B cell (primary cell): ENCODE measurements at regions not wholly inside any gene's neighbourhood (a gene's known extent, or its start where the extent isn't known, plus 50 kb on each side); places are given as distances from the start of the nearest gene placed in this dataset.

Experiments used
- ATAC-seq: fragments of 200-7000 bp; cut with Tn5 transposase; one replicate; pipeline ENCODE4 v1.10.0; 2021; ENCODE audit warnings: low read depth, mild to moderate bottlenecking, moderate number of reproducible peaks, moderate library complexity
- CTCF ChIA-PET: fragments of 350-600 bp; sonication (Branson Sonifier 250); formaldehyde crosslinking; loops from one replicate; lab custom pipeline; 2021; ENCODE audit warnings: antibody characterized with exemption, inconsistent platforms; lab: Charles Lee
- POLR2A ChIA-PET: fragments of 350-600 bp; sonication (Branson Sonifier 250); formaldehyde crosslinking; loops from one replicate; lab custom pipeline; 2021; ENCODE audit warnings: antibody characterized with exemption; lab: Charles Lee
- DNase-seq: peaks from one replicate; pipeline ENCODE4 v3.0.0; 2013
- H2AFZ ChIP-seq: 2 replicates; pipeline ENCODE4 v1.6.1; 2012; ENCODE audit warnings: mild to moderate bottlenecking, low read depth, low read length; ENCODE audit not compliant: insufficient read depth, poor library complexity, severe bottlenecking
- H3K27ac ChIP-seq, 2 donors: 1 replicate in 1 of 2; 2 replicates in 1 of 2; pipeline ENCODE4 v1.5.1; 2012 to 2013; ENCODE audit warnings: low read length in 2 of 2, mild to moderate bottlenecking in 2 of 2, moderate library complexity in 1 of 2
- H3K27me3 ChIP-seq, 4 experiments: fragments of 200-600 bp in 1 of 4; sonication (generic) in 1 of 4; replicated peaks in 1 of 4; 1 replicate in 2 of 4; 2 replicates in 2 of 4; pipeline versions ENCODE4 v1.6.1 to v1.7.0; 2013 to 2016; ENCODE audit warnings: low read length in 3 of 4, mild to moderate bottlenecking in 2 of 4, mixed read lengths in 1 of 4, moderate library complexity in 1 of 4; ENCODE audit not compliant: insufficient read depth in 4 of 4, control insufficient read depth in 3 of 4; ENCODE audit errors: control extremely low read depth in 1 of 4
- H3K36me3 ChIP-seq, 2 experiments: replicated peaks in 1 of 2; 1 replicate in 1 of 2; 2 replicates in 1 of 2; pipeline versions ENCODE4 v1.6.1 to v1.7.1; 2013; ENCODE audit warnings: low read length in 1 of 2; ENCODE audit not compliant: insufficient read depth in 2 of 2, control insufficient read depth in 1 of 2; ENCODE audit errors: control extremely low read depth in 1 of 2, extremely low read depth in 1 of 2
- H3K4me1 ChIP-seq, 2 donors: fragments of 200-600 bp in 1 of 2; sonication (generic) in 1 of 2; 1 replicate in 1 of 2; 2 replicates in 1 of 2; pipeline versions ENCODE4 v1.5.1 to v1.6.1; 2013 to 2017; ENCODE audit warnings: low read length in 2 of 2; ENCODE audit not compliant: control insufficient read depth in 2 of 2, insufficient read depth in 2 of 2
- H3K4me2 ChIP-seq: replicated peaks from 2 replicates; pipeline ENCODE3; 2012; ENCODE audit warnings: mild to moderate bottlenecking, low read depth, low read length; ENCODE audit not compliant: poor library complexity, severe bottlenecking
- H3K4me3 ChIP-seq, 5 experiments: fragments of 200-600 bp in 1 of 5; sonication (generic) in 1 of 5; 1 replicate in 3 of 5; 2 replicates in 2 of 5; pipeline versions ENCODE4 v1.5.1 to v1.7.0; 2011 to 2016; ENCODE audit warnings: low read length in 4 of 5, mild to moderate bottlenecking in 4 of 5, low read depth in 2 of 5, control low read depth in 1 of 5, moderate library complexity in 1 of 5; ENCODE audit not compliant: insufficient read depth in 1 of 5; ENCODE audit errors: control extremely low read depth in 1 of 5, extremely low read depth in 1 of 5
- H3K79me2 ChIP-seq: fragments of 200-600 bp; sonication (generic); one replicate; pipeline ENCODE4 v1.6.0; 2016; ENCODE audit warnings: low read length; ENCODE audit not compliant: control insufficient read depth, insufficient read depth
- H3K9ac ChIP-seq: fragments of 200-600 bp; sonication (generic); 2 replicates; pipeline ENCODE4 v1.6.1; 2017; ENCODE audit warnings: mild to moderate bottlenecking, low read length, moderate library complexity
- H3K9me3 ChIP-seq, 3 donors: one replicate each; pipeline versions ENCODE4 v1.6.1 to v1.7.1; 2013; ENCODE audit warnings: low read length in 2 of 3; ENCODE audit not compliant: control insufficient read depth in 2 of 3, insufficient read depth in 1 of 3; ENCODE audit errors: control extremely low read depth in 1 of 3
- H4K20me1 ChIP-seq: 2 replicates; pipeline ENCODE4 v1.6.0; 2012; ENCODE audit warnings: mild to moderate bottlenecking, low read length; ENCODE audit not compliant: insufficient read depth, control insufficient read depth, poor library complexity, severe bottlenecking
- H3K27ac Mint-ChIP-seq: one replicate; pipeline ENCODE4 v1.8.0; 2021; ENCODE audit warnings: mixed read lengths
- H3K27me3 Mint-ChIP-seq: one replicate; pipeline ENCODE4 v1.8.0; 2021; ENCODE audit warnings: mixed read lengths
- H3K4me1 Mint-ChIP-seq: one replicate; pipeline ENCODE4 v1.8.0; 2021; ENCODE audit warnings: mixed read lengths
- H3K4me3 Mint-ChIP-seq: one replicate; pipeline ENCODE4 v1.8.0; 2021; ENCODE audit warnings: mixed read lengths
- H3K9me3 Mint-ChIP-seq: one replicate; pipeline ENCODE4 v1.8.0; 2022; ENCODE audit warnings: mixed read lengths; ENCODE audit not compliant: insufficient read depth
- EZH2 ChIP-seq: IDR thresholded peaks from 2 replicates; pipeline ENCODE4 v1.6.1; 2012; ENCODE audit warnings: borderline replicate concordance, low read depth, mild to moderate bottlenecking, moderate library complexity, low read length; ENCODE audit not compliant: insufficient read depth, poor library complexity, severe bottlenecking
- WGBS: methylation state at CpG from one replicate; pipeline ENCODE4 v1.1.5; 2013; ENCODE audit warnings: missing lambda C conversion rate; ENCODE audit not compliant: insufficient coverage; 5-methylcytosine and 5-hydroxymethylcytosine counted together
- intact Hi-C: fragments of 100-400 bp; cut with micrococcal nuclease; formaldehyde crosslinking; loops from one replicate; pipeline ENCODE4 v1.10.0; 2022
- TF ChIP-seq, protein P1 (sequence below): fragments of 200-600 bp; IDR thresholded peaks from one replicate; pipeline ENCODE4 v1.8.0; 2022; ENCODE audit warnings: antibody characterized with exemption, mild to moderate bottlenecking

DNA sequence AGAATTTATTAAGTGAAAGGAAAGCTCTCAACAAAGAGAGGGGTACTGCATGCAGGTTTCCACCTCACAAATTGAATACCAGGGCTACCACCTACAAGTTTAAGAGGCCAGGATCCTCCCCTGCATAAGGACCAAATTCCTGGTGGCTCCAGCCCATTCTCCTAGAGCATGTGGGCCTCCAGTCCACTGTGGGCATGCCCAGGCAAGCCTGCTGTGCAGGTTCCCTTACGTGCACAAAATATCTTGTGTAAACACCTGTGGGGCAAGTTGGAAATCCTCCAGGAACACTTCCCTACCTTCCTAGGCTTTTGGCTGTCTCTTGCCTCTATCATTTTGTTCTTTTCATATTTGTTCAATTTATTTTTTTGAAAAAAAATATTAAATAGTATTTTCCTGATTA lies 724.3 kb downstream of the ARAP2 start:
- no peak overlapping the region for H2AFZ ChIP-seq
- H3K4me3 Mint-ChIP-seq = no peak overlapping the region
- H3K9ac ChIP-seq = no peak overlapping the region
- TF ChIP-seq, protein P1, sequence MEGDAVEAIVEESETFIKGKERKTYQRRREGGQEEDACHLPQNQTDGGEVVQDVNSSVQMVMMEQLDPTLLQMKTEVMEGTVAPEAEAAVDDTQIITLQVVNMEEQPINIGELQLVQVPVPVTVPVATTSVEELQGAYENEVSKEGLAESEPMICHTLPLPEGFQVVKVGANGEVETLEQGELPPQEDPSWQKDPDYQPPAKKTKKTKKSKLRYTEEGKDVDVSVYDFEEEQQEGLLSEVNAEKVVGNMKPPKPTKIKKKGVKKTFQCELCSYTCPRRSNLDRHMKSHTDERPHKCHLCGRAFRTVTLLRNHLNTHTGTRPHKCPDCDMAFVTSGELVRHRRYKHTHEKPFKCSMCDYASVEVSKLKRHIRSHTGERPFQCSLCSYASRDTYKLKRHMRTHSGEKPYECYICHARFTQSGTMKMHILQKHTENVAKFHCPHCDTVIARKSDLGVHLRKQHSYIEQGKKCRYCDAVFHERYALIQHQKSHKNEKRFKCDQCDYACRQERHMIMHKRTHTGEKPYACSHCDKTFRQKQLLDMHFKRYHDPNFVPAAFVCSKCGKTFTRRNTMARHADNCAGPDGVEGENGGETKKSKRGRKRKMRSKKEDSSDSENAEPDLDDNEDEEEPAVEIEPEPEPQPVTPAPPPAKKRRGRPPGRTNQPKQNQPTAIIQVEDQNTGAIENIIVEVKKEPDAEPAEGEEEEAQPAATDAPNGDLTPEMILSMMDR = no peak
- TF ChIP-seq EZH2 = no peak
- H3K4me1 Mint-ChIP-seq = no peaks in the 10 kb centered on the region
- H3K27me3 Mint-ChIP-seq = no peaks in the 10 kb centered on the region
- H3K36me3 ChIP-seq = no peaks in the 10 kb centered on the region
- ATAC-seq (no peak), DNase-seq (no peak)
- intact Hi-C loops = no loop called here
- WGBS = 100% methylated on average over 1 of the region's 1 CpG
- H3K4me2 ChIP-seq = no peak overlapping the region
- H3K4me1 ChIP-seq = no peaks in the 10 kb centered on the region
- H3K9me3 ChIP-seq = peaks cover 0 to under 1% (median 0%) of the 10 kb centered on the region in 3 donors
- ChIA-PET POLR2A (no interaction called here), CTCF (no interaction called here)
- no peak overlapping the region for H3K27ac ChIP-seq
- no peaks in the 10 kb centered on the region for H3K27me3 ChIP-seq
- H3K4me3 ChIP-seq = no peak overlapping the region
- H4K20me1 ChIP-seq = no peaks in the 10 kb centered on the region
- H3K9me3 Mint-ChIP-seq = peaks cover 3% of the 10 kb centered on the region
- no peak overlapping the region for H3K27ac Mint-ChIP-seq
- no peaks in the 10 kb centered on the region for H3K79me2 ChIP-seq

DNA sequence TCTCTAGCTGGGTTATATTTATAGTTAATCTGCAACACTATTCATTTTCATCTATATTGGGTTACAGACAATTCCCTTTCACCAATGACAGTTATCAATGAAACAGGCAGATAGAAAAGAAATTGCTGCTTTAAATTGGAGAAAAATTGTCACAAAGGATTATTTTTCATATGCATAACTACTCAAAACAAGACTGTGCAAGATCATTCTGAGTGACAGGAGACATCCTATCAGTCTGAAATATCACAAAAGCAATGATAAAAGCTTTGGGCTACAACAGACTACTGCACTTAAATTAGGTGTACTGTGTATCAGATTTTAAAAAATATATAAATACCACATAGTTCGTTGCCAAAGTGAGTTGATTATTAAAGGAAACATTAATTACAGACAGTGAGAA lies 722.6 kb downstream of the ARAP2 start:
- Histone ChIP-seq H3K9me3 (peaks cover 0 to 8% (median 0%) of the 10 kb centered on the region in 3 donors), H3K79me2 (no peaks in the 10 kb centered on the region), H3K4me1 (no peaks in the 10 kb centered on the region), H3K36me3 (no peaks in the 10 kb centered on the region), H3K27ac (no peak overlapping the region), H3K9ac (no peak overlapping the region), H4K20me1 (no peaks in the 10 kb centered on the region), H3K4me3 (no peak overlapping the region), H3K4me2 (no peak overlapping the region), H3K27me3 (no peaks in the 10 kb centered on the region), H2AFZ (no peak overlapping the region)
- H3K4me1 Mint-ChIP-seq = no peaks in the 10 kb centered on the region
- intact Hi-C loops = no loop called here
- H3K4me3 Mint-ChIP-seq = no peak overlapping the region
- ChIA-PET CTCF (no interaction called here), POLR2A (no interaction called here)
- peaks cover 3% of the 10 kb centered on the region for H3K9me3 Mint-ChIP-seq
- no peaks in the 10 kb centered on the region for H3K27me3 Mint-ChIP-seq
- no peak overlapping the region for H3K27ac Mint-ChIP-seq
- DNase-seq (no peak), ATAC-seq (no peak)
- WGBS = no CpG with 5 or more reads among the region's 1 CpG
- TF ChIP-seq, protein P1 = no peak
- no peak for TF ChIP-seq EZH2
